ENCODE measurements at regions not wholly inside any gene's neighbourhood (a gene's known extent, or its start where the extent isn't known, plus 50 kb on each side); places are given as distances from the start of the nearest gene placed in this dataset.

DNA sequence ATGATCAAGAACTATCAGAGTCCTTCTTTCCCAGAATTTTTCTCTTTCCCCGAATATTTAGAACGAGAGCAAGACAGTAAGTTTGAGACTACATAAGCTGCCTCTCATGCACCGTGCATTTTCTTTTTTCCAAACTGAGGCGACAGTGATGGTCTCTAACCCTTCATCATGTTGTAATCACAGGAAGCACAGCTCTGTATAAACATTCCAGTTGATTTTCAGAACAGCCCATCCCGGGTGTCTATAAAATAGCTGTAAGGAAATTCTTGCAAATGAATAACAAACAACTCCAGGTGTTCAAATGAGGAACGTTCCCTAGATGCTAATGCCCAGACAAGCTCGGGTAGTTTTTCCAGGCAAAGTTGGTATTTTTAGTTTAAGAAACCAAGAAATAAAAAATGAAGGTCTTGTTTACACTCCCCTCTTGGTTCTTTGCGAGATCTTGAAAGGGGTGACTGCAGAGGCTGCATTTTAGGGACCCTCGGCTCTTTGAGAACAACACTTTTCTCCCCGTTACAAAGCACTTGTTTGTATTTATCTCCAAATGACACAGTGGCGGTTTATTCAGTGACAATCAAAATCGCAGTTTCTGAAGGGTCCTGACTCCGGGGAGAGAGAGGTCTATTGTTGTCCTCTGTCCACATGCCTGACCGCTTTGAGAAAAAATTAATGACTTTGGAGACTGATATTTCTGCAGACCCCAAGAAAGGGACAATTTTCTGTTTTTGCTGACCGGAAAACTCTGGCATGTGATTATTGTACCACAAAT lies 101.1 kb upstream of the NCK2 start:
- TF ChIP-seq POLR2A (IDR thresholded peaks at IDR 0.05; ENCODE audit: low read depth, low read length): no peak
- TF ChIP-seq SPI1 (IDR thresholded peaks at IDR 0.05; ENCODE audit: low read depth, low read length): no peak
- no peak for TF ChIP-seq POLR2AphosphoS5 (IDR thresholded peaks at IDR 0.05; ENCODE audit: low read depth, low read length)
- TF ChIP-seq TAF1 (IDR thresholded peaks at IDR 0.05; ENCODE audit: low read depth, low read length): no peak
- TF ChIP-seq POU2F2 (IDR thresholded peaks at IDR 0.05; ENCODE audit: low read depth, low read length): no peak
- no peak for TF ChIP-seq PAX5 (IDR thresholded peaks at IDR 0.05; ENCODE audit: insufficient read depth, low read length, severe bottlenecking)
